ENCODE measurements at regions not wholly inside any gene's neighbourhood (a gene's known extent, or its start where the extent isn't known, plus 50 kb on each side); places are given as distances from the start of the nearest gene placed in this dataset.

- TF ChIP-seq CTCF (conservative IDR thresholded peaks at IDR 0.05; ENCODE audit: low read length) (no peak), EZH2phosphoT487 (IDR thresholded peaks at IDR 0.05; ENCODE audit: borderline replicate concordance) (no peak)
- Histone ChIP-seq H3K4me1 (ENCODE audit: insufficient read depth, low read length, poor library complexity, severe bottlenecking) (peaks cover 47% of the 10 kb centered on the region), H3K4me2 (ENCODE audit: low read depth, low read length, poor library complexity, severe bottlenecking) (peak overlapping the region; percentile 0), H3K9me3 (ENCODE audit: insufficient read depth, low read depth, low read length) (no peaks in the 10 kb centered on the region), H3K27me3 (ENCODE audit: insufficient read depth, low read length, poor library complexity, severe bottlenecking) (no peaks in the 10 kb centered on the region), H3F3A (ENCODE audit: low read depth) (no peaks in the 10 kb centered on the region), H3K79me2 (ENCODE audit: insufficient read depth, low read length) (no peaks in the 10 kb centered on the region), H3K36me3 (ENCODE audit: insufficient read depth, low read length) (no peaks in the 10 kb centered on the region), H3K9me2 (replicated peaks; ENCODE audit: low read depth, low read length) (no peaks in the 10 kb centered on the region), H3K9ac (ENCODE audit: low read depth, low read length, poor library complexity, severe bottlenecking) (no peak overlapping the region), H2AFZ (ENCODE audit: low read length) (peak overlapping the region; percentile 11; the same call in 1 of the 2 replicates), H3K4me3 (ENCODE audit: low read length, poor library complexity, severe bottlenecking) (no peak overlapping the region), H4K20me1 (ENCODE audit: insufficient read depth, low read length, poor library complexity, severe bottlenecking) (no peaks in the 10 kb centered on the region)
Measured at GRCh38 chr7:17407229-17407628, 108.8 kb downstream of the AHR start.

- Histone ChIP-seq H3K9me3 (ENCODE audit: insufficient read depth, low read depth, low read length) (no peaks in the 10 kb centered on the region), H3F3A (ENCODE audit: low read depth) (no peaks in the 10 kb centered on the region), H3K4me3 (ENCODE audit: low read length, poor library complexity, severe bottlenecking) (no peak overlapping the region), H3K4me1 (ENCODE audit: insufficient read depth, low read length, poor library complexity, severe bottlenecking) (peaks cover 36% of the 10 kb centered on the region), H3K4me2 (ENCODE audit: low read depth, low read length, poor library complexity, severe bottlenecking) (no peak overlapping the region), H3K79me2 (ENCODE audit: insufficient read depth, low read length) (no peaks in the 10 kb centered on the region), H3K27me3 (ENCODE audit: insufficient read depth, low read length, poor library complexity, severe bottlenecking) (no peaks in the 10 kb centered on the region), H3K9me2 (replicated peaks; ENCODE audit: low read depth, low read length) (no peaks in the 10 kb centered on the region), H3K9ac (ENCODE audit: low read depth, low read length, poor library complexity, severe bottlenecking) (no peak overlapping the region), H4K20me1 (ENCODE audit: insufficient read depth, low read length, poor library complexity, severe bottlenecking) (no peaks in the 10 kb centered on the region), H3K36me3 (ENCODE audit: insufficient read depth, low read length) (no peaks in the 10 kb centered on the region), H2AFZ (ENCODE audit: low read length) (no peak overlapping the region)
- no peak for TF ChIP-seq CTCF (conservative IDR thresholded peaks at IDR 0.05; ENCODE audit: low read length)
- no peak for TF ChIP-seq EZH2phosphoT487 (IDR thresholded peaks at IDR 0.05; ENCODE audit: borderline replicate concordance)
Measured at GRCh38 chr7:17408245-17408903, 109.9 kb downstream of the AHR start.

- Histone ChIP-seq H2AFZ (ENCODE audit: low read length) (no peak overlapping the region), H3K4me1 (ENCODE audit: insufficient read depth, low read length, poor library complexity, severe bottlenecking) (peaks cover 31% of the 10 kb centered on the region), H3K4me2 (ENCODE audit: low read depth, low read length, poor library complexity, severe bottlenecking) (no peak overlapping the region)
Measured at GRCh38 chr7:17408904-17409290, 110.4 kb downstream of the AHR start.

More at GRCh38 chr7:17408904-17409290, 110.4 kb downstream of the AHR start:
- Histone ChIP-seq H3K4me3 (ENCODE audit: low read length, poor library complexity, severe bottlenecking) (no peak overlapping the region), H3K36me3 (ENCODE audit: insufficient read depth, low read length) (no peaks in the 10 kb centered on the region), H3K9me2 (replicated peaks; ENCODE audit: low read depth, low read length) (no peaks in the 10 kb centered on the region), H3K27me3 (ENCODE audit: insufficient read depth, low read length, poor library complexity, severe bottlenecking) (no peaks in the 10 kb centered on the region), H3K9ac (ENCODE audit: low read depth, low read length, poor library complexity, severe bottlenecking) (no peak overlapping the region), H3K9me3 (ENCODE audit: insufficient read depth, low read depth, low read length) (no peaks in the 10 kb centered on the region), H3F3A (ENCODE audit: low read depth) (no peaks in the 10 kb centered on the region), H4K20me1 (ENCODE audit: insufficient read depth, low read length, poor library complexity, severe bottlenecking) (no peaks in the 10 kb centered on the region), H3K79me2 (ENCODE audit: insufficient read depth, low read length) (no peaks in the 10 kb centered on the region)
- TF ChIP-seq CTCF (conservative IDR thresholded peaks at IDR 0.05; ENCODE audit: low read length): no peak

Data from Loucy (cell line).